Peyer's patch (tissue), 4 donors: ENCODE measurements at regions not wholly inside any gene's neighbourhood (a gene's known extent, or its start where the extent isn't known, plus 50 kb on each side); places are given as distances from the start of the nearest gene placed in this dataset.

Source experiments
- POLR2A ChIP-seq, 2 donors: fragments of 450-650 bp; IDR thresholded peaks; one replicate each; pipeline ENCODE4 v1.5.1; 2017; ENCODE audit warnings: antibody characterized with exemption in 2 of 2, mild to moderate bottlenecking in 2 of 2, moderate library complexity in 2 of 2
- TF ChIP-seq, protein P1 (sequence below), 6 experiments: fragments of 450-650 bp in 4 of 6; fragments of 200-600 bp in 2 of 6; sonication (generic) in 1 of 6; IDR thresholded peaks; one replicate each; pipeline ENCODE4 v1.5.1; 2017 to 2019; ENCODE audit warnings: antibody characterized with exemption in 6 of 6, mild to moderate bottlenecking in 3 of 6, moderate library complexity in 1 of 6

DNA sequence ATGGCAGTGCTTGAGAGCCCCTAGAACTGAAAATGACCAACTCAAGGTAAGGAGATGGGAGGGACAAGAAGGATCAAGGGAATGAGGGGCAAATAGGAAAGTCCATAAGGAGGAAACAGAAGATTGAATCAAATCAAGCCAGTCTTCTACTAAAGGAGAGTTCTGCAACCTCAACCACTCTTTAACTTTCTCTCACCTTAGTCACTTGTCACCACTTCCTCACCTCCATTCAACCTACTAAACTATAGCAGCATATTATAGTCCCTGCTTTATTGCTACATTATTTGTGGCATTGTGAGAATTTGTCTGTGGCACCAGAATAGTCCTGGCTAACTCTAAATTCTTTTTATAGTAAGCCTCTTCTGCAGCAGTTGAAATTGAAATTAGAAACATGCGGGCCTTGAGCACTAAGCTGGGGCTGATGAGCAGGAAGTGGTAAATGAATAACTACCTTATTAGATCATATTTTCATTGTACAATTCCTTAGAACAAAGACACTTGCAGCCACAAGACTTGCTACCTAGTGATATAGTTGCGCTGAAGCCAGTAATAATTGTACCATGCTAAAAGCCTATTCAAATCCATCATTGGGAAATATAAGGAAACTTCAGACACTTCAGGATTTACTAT is 336.9 kb downstream of the ZNF674 start:
- TF ChIP-seq, protein P1, sequence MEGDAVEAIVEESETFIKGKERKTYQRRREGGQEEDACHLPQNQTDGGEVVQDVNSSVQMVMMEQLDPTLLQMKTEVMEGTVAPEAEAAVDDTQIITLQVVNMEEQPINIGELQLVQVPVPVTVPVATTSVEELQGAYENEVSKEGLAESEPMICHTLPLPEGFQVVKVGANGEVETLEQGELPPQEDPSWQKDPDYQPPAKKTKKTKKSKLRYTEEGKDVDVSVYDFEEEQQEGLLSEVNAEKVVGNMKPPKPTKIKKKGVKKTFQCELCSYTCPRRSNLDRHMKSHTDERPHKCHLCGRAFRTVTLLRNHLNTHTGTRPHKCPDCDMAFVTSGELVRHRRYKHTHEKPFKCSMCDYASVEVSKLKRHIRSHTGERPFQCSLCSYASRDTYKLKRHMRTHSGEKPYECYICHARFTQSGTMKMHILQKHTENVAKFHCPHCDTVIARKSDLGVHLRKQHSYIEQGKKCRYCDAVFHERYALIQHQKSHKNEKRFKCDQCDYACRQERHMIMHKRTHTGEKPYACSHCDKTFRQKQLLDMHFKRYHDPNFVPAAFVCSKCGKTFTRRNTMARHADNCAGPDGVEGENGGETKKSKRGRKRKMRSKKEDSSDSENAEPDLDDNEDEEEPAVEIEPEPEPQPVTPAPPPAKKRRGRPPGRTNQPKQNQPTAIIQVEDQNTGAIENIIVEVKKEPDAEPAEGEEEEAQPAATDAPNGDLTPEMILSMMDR (IDR thresholded peaks at IDR 0.05): no peak
- TF ChIP-seq POLR2A (IDR thresholded peaks at IDR 0.05): no peak
